ENCODE measurements at regions not wholly inside any gene's neighbourhood (a gene's known extent, or its start where the extent isn't known, plus 50 kb on each side); places are given as distances from the start of the nearest gene placed in this dataset.
"Not testable (repeated sequence)": the region's sequence is repeated elsewhere in the genome, so short reads cannot be mapped to it uniquely, and the experiment has no call there.

- DNase-seq (ENCODE audit: low read depth in 2 of 3, low spot score in 2 of 3), result not testable (repeated sequence)
Observed at GRCh38 chr18:76611750-76612045, 116.7 kb upstream of the ZNF516 start.

DNA sequence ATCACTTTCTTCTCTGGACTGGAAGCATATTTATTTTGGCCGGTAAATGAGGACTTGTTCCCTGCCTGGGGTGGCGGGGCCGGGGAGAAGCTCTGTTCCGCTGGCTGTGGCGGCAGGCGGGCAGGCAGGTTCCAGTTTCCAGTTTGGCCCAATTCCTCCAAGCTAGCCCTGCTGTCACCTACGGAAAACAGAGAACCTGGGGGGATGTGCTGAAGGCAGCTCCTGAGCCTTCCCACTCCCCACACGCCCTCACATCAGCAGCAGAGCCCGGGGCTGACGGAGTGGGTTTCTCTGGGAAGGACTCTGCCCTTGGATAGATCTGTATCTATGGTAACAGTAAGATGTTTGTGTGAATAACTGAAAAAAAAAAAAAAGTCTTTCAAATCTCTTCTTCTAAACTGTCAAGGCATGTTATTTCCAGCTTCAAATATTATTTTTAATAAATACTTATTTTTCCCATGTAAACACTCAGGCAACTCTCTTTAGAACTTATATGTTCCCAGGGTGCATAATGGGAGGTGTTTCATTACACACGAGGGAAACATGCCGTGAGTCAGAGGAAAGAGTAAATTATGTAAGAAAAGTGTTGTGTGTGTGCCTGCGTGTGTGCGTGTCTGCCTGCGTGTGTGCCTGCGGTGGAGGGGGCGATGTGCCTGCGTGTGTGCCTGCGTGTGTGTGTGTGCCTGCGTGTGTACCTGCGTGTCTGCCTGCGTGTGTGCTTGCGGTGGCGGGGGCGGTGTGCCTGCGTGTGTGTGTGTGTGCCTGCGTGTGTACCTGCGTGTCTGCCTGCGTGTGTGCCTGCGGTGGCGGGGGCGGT lies 116.1 kb upstream of the ZNF516 start:
- no peak for DNase-seq (ENCODE audit: low read depth in 2 of 3, low spot score in 2 of 3)

- no peak for DNase-seq (ENCODE audit: low read depth in 2 of 3, low spot score in 2 of 3)
Observed at GRCh38 chr18:76610012-76610411, 115.0 kb upstream of the ZNF516 start.

DNA sequence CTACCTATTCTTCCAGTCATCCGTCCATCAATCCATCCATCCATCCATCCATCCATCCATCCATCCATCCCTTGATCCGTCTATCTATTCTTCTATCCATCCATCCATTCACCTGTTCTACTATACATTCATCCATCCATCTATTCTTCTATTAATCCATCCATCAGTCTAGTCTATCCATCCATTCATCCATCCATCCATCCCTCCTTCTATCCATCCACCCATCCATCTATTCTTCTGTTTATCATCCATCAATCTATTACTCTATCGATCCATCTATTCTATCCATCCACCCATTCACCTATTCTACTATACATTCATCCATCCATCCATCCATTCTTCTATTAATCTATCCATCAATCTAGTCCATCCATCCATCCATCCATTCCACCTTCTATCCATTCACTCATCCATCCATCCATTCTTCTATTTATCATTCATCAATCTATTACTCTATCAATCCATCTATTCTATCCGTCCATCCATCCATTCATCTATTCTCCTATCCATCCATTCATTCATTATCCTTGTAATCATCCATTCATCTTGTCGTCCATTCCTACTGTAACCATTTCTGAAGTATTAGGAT lies 110.4 kb upstream of the ZNF516 start:
- no peak for DNase-seq (ENCODE audit: low read depth in 2 of 3, low spot score in 2 of 3)

DNA sequence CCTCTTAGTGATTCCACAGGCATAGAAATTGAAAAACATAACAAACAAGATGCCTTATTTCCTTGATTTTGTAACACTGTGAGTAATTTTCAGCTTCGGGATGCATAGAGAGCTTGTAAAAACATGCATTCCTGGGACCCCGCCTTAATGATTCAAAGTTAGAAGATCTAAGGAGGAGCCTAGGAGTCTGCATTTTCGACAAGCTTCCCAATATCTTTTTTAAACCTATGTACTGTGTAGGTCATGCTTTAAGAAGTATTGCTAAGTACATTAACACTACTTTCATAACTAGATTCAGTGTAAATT lies 109.8 kb upstream of the ZNF516 start:
- no peak for DNase-seq (ENCODE audit: low read depth in 2 of 3, low spot score in 2 of 3)

DNA sequence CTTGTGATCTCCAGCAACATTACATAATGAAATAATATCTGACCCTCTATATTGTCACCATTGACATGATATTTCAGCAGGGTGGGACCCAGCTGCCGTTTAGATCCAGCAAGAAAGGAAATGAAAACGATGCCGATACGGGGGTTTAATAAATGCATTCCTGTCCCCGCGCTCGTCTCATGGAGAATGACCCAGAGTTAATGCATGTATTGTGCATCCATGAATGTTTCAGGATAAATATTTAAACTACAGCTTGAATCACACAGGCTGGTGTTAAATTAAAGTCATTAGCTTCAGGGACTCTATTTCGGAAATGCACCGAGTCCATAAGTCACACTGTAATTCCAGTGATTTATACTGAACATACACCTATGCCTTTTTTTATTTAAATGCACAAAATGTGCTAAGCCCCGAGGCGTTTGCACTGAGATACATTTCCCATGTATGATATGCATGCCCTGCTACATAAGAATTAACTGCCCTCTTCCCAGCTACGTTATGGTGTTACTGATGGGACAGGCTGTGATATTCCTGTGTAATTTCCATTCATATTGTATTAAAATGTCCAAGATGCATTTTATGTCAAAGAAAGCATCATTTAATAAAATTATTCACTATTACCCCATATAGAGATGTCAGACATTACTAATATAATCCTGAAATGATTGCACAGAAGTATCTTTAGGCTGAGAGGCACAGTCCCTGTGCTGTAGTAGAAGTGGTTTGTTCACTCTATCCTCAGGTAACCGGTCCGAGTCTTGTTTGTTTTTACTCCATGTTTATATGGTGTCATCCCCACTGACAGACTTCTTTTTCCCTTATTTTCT lies 109.3 kb upstream of the ZNF516 start:
- no peak for DNase-seq (ENCODE audit: low read depth in 2 of 3, low spot score in 2 of 3)

DNA sequence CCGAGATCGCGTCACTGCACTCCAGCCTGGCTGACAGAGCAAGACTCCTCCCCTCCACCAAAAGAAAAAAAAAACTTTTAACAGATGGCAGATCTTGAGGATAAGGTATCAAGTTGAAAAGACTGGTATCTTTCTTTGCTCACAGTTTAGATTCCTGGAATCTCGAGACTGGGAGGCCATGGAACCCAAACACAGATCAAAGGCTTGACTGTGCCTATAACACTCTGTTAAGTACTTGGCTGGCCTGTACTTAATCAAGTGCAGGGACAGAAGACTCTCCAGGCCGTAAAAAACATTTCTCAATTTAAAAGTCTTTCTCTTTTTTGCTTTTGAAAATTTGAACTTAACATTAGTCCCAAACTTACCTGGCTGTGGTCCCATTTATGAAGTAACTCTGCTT lies 107.1 kb upstream of the ZNF516 start:
- no peak for DNase-seq (ENCODE audit: low read depth in 2 of 3, low spot score in 2 of 3)

DNA sequence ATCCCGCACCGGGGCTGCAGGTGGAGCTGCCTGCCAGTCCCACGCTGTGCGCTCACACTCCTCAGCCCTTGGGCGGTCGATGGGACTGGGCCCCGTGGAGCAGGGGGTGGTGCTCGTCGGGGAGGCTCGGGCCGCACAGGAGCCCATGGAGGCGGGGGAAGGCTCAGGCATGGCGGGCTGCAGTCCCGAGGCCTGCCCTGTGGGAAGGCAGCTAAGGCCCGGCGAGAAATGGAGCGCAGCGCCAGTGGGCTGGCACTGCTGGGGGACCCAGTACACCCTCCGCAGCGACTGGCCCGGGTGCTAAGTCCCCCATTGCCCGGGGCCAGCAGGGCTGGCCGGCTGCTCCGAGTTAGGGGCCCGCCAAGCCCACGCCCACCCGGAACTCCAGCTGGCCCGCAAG lies 105.0 kb upstream of the ZNF516 start:
- not testable (repeated sequence) for DNase-seq (ENCODE audit: low read depth in 2 of 3, low spot score in 2 of 3)

DNA sequence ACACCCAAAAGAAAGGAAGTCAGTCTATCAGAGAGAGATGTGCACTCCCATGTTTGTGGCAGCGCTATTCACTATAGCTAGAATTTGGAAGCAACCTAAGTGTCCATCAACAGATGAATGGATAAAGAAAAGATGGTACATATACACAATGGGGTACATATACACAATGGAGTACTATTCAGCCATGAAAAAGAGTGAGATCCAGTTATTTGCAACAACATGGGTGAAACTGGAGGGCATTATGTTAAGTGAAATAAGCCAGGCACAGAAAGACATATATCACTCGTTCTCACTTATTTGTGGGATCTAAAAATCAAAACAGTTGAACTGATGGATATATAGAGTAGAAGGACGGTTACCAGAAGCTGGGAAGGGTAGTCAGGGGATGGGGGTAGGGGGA lies 99.9 kb upstream of the ZNF516 start:
- DNase-seq (ENCODE audit: low read depth in 2 of 3, low spot score in 2 of 3), result no peak

DNA sequence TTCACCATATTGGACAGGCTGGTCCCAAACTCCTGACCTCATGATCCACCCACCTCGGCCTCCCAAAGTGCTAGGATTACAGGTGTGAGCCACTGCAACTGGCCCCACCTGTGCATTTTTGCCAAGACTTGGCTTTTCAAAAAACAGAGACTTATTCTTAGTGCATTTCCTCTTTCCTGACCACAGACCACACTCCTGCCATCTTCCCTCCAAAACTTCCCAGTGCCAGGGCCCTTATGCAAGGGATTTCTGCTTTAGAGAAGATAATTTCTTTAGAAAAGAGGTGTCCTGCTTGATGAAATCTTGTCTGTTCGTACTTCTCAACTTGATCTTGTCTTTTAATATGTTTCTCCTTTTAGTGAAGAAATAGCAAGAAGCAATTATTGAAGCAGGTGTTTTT lies 98.8 kb upstream of the ZNF516 start:
- no peak for DNase-seq (ENCODE audit: low read depth in 2 of 3, low spot score in 2 of 3)

GRCh38 chr18:76592981-76593381 lies 97.9 kb upstream of the ZNF516 start:
- no peak for DNase-seq (ENCODE audit: low read depth in 2 of 3, low spot score in 2 of 3)

DNA sequence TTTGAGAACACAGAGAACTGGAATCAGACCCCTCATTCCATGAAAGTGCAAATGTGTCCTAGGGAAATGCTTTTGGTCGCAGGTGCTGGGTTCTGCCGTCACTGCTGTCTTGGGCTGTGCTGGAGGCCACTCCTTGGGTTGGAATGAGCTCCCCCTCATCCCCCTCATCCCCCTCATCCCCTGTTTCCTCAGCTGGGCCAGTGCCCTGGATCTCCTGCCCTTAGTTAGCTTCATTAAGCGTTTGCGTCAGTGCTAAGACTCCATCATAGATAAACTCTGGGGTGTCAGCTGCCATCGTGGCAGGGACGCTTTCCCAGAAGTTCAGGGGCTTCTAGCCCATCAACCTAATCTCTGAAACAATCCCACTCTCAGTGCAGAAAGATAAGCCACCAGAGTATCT lies 97.1 kb upstream of the ZNF516 start:
- DNase-seq (ENCODE audit: low read depth in 2 of 3, low spot score in 2 of 3), result no peak

- DNase-seq (ENCODE audit: low read depth in 2 of 3, low spot score in 2 of 3), result no peak
Observed at GRCh38 chr18:76589866-76590265, 94.8 kb upstream of the ZNF516 start.

DNA sequence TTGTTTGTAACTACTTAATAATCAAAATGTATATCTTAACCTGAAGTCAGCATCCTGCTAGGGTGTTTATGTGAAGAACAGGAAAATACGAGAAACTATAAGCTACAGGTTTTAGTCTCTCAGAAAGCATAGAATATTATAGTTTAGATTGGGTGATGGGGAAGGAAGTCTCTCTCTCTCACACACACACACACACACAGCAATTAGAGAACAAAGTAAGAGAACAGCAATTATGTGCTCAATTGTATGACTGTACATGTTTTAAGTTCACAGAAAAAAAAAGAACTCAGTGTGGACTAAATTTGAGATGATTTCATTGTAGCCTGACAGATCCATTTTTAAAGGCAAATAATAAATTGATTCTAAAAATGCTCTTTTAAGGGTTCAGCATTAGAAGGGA lies 94.3 kb upstream of the ZNF516 start:
- peak in 1 of 3 donors; percentile 50 for DNase-seq (ENCODE audit: low read depth in 2 of 3, low spot score in 2 of 3)

DNA sequence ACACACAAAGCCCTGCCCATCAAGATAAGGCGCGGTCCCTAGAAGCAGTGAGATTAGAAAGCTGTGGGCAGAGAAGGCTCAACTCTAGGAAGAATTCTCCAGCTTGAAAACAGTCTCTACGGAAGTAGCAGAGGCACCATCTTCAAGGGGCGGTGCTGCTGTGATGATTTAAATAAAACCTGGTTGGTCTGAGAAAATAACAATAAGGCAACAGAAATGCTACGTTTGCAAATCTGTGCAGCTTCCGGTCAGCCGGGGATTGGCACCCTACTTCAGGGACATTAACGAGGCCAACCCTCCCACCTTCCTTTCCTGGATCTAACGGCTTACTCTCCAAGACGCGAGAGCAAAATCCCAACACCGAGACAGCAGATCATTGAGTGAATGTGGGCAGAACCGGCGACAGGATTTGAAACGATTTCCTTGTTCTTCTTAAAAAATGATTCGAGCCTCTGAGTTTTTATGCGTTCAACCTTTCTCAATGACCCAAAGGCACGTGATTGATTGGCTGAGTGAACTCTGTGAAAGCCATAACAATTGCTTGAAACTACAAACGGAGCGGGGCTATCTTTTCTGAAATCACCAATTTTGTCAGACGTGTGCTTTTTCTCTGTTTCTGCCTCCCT lies 93.7 kb upstream of the ZNF516 start:
- DNase-seq (ENCODE audit: low read depth in 2 of 3, low spot score in 2 of 3), result no peak

GRCh38 chr18:76587879-76588271 lies 92.8 kb upstream of the ZNF516 start:
- no peak for DNase-seq (ENCODE audit: low read depth in 2 of 3, low spot score in 2 of 3)

DNA sequence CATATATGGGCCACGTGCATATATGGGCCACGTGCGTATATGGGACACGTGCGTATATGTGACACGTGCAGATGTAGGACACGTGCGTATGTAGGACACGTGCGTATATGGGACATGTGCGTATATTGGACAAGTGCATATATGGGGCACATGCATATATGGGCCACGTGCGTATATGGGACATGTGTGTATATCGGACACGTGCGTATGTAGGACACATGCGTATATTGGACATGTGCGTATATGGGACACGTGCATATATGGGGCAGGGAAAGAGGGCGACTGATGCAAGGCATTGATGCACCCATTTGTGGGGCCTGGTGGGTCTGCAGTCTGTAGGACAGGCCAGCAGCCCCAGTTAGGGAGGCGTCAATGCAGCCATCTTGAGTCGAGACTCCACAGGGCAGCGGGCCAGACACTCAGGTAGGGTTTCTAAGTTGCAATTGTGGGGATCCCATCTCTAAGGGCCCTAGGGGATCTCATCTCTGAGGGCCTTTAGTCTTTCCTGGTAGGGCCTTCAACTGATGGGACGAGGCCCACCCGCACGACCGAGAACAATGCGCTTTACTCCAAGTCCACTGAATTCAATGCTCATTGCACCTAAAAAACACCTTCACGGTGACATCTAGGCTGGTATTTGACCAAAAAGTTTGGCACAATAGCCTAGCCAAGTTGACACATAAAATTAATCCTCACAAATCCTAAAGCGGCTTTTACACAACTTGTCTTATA lies 92.3 kb upstream of the ZNF516 start:
- no peak for DNase-seq (ENCODE audit: low read depth in 2 of 3, low spot score in 2 of 3)

DNA sequence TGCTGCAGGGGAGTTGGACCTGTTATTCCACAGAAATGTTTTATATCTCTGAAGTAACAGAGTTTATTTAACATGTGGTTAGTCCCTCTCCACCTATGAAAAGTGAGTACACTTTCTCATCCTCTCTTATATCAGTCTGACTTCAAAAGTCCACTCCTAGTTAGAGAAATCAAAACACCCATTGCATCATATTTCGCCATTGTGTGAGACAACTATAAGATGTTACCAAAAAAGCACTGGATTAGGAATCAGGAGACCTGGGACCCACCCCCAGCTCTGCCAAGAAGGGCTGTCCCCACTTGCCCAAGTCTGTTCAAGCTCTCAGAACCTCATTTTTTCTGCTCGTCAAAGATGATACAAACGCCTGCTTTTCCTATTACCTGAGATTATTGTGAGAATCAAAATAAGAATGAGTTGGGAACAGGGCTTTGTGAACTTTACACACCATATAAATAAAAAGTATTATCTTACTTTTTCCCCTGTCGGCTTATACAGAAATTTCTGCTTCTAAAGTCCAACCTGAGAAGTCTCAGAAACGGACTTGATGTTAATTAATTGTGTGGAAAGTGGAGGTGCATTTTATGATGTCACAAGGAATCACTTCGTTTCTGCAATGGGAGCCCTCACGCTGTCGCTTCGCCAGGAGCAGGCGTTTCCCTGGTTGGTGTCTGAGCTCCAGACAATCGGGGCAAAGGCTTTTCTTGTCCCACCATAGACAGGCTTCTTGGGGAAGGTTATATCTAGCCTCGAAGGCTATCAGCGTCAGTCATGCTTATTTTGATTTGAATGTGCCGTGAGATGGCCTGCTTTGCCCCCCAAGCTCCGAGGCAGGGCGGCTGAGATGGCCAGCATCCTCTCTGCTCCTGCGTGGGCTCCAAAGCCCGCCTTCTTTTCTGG lies 89.6 kb upstream of the ZNF516 start:
- DNase-seq (ENCODE audit: low read depth in 2 of 3, low spot score in 2 of 3), result no peak

DNA sequence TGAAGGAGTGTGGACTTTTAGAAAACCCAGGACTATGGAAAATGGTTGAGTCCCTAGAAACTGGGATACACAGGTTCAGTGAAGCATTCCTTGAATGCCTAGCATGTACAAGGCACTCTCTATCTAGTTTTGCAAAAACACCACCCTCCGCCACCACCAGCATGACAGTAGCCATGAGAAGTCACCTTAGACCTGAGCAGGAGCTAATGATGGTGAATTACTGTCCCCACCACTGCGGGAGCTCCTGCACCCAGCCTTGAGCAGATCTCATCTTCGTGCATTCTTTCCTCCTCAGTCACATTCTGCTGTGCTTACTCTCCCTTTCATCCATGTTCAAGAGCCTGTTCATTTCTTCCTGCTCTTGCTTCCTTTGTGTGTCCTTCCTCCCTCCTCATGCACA lies 86.2 kb upstream of the ZNF516 start:
- DNase-seq (ENCODE audit: low read depth in 2 of 3, low spot score in 2 of 3), result no peak

Measured in hematopoietic multipotent progenitor cell (in vitro differentiated cells).